Left cardiac atrium (tissue), 4 donors: ENCODE measurements at regions not wholly inside any gene's neighbourhood (a gene's known extent, or its start where the extent isn't known, plus 50 kb on each side); places are given as distances from the start of the nearest gene placed in this dataset.

Experiments used
- ATAC-seq, 2 donors: fragments of 200-7000 bp; cut with Tn5 transposase; one replicate each; pipeline ENCODE4 v1.9.1; 2020; ENCODE audit warnings: mild to moderate bottlenecking in 2 of 2, moderate library complexity in 2 of 2
- DNase-seq: peaks from one replicate; pipeline ENCODE4 v3.0.0-alpha.2; 2020
- intact Hi-C, 2 donors: fragments of 100-400 bp; cut with DNase I; formaldehyde crosslinking; loops; one replicate each; pipeline versions ENCODE4 v1.14.1 to v1.15.1; 2022 to 2023
- donor health status: DM: no; HTN: yes; CAD: no.
- donor health status: DM: no; HTN: yes; CAD: no; lungs with severe emphysema.
- donor health status: DM: yes; HTN: yes; CAD: no.
- donor health status: Dilated cardiomyopathy.

DNA sequence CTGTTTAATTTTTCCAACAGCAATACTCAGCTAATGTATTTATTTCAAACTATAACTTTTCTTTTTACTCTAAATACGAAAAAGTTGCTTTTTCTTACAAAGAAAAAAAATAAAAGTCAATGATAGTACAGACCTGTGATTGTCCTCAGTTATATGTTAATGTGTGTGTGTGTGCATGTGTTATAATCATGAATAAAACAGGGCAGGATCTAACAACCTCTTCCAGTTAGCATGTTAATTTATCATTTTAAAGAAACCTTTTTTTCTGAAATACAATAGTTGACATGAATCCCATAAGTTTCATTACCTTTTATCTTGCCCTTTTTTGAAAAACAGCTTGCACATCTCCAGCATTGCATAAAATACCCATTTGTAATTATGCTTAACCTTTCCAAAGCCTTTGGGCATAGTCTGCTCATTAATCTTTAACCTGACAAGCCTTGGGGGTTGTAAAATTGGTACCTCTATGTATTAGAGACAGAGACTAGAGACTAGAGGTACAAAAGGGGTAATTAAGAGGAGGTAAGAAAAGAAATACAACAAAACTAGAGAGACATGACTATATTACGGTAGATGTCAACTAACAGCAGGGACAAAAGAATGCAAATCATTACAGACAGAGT lies 828.1 kb downstream of the OLFM4 start:
- intact Hi-C loops = no loop called here
- DNase-seq (no peak), ATAC-seq (no peak)

DNA sequence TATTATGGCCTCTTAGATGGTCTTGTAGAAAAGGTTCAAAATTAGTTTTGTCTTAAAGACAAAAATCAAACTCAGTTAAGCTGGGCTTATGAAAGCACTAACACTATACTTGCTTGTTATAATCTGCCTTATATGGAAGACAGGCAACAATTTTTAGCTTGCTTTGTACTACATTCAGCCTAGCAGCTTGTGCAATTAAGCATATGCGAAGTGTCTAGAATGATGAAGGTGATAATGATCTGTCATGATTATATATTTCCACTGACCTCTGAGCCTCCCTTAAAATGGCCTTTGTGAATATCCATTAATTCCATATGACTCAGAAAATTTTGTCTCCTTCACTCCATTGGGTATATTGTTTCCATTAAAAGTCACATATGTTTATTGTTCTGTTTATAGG lies 834.9 kb downstream of the OLFM4 start:
- DNase-seq = no peak
- intact Hi-C loops = no loop called here
- no peak for ATAC-seq

DNA sequence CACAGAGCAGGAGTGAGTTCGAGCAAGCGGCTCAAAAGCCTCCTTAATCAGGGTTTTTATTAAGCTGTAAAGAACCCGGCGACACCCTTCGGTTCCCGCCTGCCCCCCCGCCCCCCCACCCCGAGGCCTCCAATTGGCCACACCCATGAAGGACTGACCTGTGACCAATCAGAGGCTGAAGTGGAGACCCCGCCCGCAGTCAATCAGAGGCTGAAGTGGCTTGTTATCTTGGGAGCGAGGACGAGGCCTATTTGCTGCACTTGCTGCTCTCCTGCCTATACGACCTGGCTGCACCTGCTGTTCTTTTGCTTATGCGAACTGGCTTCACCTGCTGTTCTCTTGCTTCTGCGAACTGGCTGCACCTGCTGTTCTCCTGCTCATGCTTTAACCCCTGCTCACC lies 844.9 kb downstream of the OLFM4 start:
- ATAC-seq = no peak
- DNase-seq = no peak
- intact Hi-C loops = no loop called here

DNA sequence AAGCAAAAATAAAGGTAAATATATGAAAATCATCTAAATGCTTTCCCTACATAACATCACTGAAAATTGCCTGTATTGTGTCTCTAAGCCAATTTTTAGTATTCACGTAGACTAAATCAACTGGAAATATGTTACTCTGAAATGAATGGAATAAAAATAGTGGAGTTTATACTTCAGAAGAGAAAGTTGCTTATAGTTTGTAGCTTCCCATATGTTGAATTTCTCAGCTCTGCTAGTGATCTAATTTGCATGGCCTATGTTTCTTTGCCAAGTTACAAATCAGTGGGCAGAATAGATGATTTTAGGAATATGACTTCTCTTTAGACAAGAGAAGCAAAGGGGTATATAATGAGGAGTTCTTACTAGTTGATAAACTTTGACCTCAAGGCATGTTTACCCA lies 850.2 kb downstream of the OLFM4 start:
- ATAC-seq = no peak
- DNase-seq = no peak
- intact Hi-C loops = no loop called here

DNA sequence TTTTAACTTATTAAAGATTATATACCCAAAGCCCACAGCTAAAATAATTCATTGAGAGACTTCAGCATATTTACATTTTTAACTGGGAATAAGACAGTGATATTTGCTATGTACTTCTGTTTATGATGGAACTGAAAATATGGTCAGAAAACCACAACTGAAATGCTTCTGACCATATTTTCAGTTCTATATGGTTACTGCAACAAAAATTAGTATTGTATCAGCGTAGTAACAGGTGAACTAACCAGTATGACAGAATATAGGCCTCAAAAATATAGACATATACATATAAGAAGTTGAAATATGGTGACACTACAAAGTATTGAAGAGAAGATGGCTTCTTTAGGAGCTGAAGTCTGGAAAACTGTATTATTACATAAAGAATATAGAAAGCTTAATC lies 857.4 kb downstream of the OLFM4 start:
- DNase-seq (no peak), ATAC-seq (no peak)
- intact Hi-C loops = no loop called here

DNA sequence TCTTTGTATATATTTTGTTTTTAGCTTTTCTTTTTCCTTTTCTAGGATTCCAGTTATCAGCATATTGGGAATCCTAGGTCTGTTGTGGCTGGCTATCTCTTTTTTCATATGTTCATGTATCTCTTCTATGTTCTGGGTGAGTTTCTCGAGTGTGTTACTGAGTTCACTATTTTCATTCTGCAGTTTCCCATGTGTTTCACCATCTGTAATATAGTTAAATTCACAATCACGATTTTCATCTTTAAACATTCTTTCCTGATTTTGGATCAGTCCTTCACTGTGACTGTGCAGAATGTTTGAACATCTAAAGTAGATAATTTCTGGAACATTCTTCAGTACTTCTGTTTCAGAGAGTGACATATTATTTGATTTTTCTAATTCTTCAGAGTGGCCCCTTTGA lies 862.1 kb downstream of the OLFM4 start:
- intact Hi-C loops = no loop called here
- DNase-seq (no peak), ATAC-seq (no peak)

DNA sequence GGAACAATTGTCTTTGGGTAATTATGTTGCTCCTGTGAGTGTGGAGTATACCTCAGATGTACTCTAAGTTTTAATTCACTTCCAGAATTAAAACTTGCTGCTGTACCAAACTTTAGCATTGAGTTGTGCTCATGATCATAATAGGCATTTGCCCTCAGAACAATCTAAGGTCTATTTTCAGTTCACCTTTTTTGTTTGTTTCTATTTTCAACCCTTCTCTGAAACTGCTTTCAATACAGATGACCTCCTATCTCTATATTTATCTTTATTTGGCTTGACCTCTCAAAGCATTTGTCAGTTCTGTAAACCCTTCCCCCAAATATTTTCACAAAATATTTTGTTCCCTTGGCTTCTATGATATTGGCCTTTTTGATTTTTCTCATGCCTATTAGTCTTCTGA lies 873.0 kb downstream of the OLFM4 start:
- intact Hi-C loops = no loop called here
- ATAC-seq (no peak), DNase-seq (no peak)

DNA sequence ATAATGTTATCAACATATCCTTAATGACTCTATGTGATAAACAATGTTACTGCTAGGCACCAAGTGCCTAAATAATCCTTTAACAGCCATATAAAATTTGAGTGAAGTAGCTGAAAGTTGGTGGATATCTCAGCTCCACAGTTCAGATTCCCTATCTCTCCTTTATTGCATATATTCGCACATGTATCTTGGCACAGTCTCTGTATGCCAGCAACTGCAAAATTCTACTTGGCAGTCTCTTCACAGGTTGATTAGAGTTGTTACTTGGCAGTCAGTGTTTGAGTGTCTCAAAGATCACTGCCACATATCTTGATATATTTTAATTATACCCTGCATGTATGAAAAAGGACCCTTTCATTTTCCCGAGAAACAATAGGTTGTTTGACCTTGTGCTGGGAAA lies 879.3 kb downstream of the OLFM4 start:
- DNase-seq = no peak
- intact Hi-C loops = no loop called here
- ATAC-seq = no peak

DNA sequence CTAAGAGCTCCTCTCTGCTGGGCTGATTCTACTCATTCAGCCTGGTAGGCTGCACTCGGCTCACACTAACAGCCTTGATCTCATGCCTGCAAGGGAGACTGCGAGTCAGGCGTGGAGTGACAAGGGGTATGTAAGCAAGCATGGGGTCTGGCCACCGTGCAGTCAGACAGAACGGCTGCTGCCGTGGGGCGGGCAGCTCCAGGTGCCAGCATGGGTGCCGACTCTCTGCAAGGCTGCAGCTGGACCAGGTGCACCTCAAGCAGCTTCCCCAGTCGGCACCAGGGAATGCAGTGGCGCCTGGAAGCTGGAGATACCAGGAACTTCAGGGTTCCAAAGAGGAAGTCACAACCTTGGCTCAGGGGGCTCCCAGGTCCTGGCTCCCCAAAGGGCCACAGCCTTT lies 892.3 kb downstream of the OLFM4 start:
- no peak for ATAC-seq
- no peak for DNase-seq
- intact Hi-C loops = no loop called here

DNA sequence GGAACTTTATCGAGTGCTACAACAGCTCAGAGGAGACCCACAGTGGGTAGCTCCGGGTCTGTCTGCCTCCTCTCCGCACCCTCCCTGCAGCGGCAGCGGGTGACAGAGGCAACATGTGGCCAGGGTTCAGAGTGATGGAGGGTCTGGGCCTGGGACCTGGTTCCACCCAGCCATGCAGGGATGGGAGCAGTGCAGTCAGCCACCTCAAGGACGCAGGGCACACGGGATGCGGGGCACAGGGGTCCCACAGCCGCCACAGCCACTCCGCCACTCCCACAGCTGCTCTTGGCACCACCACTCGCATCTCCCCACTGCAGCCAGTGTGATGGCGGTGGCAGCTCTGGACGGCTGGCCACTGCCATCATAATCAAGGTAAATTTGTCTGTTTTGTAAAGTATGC lies 892.9 kb downstream of the OLFM4 start:
- intact Hi-C loops = no loop called here
- DNase-seq = no peak
- no peak for ATAC-seq

DNA sequence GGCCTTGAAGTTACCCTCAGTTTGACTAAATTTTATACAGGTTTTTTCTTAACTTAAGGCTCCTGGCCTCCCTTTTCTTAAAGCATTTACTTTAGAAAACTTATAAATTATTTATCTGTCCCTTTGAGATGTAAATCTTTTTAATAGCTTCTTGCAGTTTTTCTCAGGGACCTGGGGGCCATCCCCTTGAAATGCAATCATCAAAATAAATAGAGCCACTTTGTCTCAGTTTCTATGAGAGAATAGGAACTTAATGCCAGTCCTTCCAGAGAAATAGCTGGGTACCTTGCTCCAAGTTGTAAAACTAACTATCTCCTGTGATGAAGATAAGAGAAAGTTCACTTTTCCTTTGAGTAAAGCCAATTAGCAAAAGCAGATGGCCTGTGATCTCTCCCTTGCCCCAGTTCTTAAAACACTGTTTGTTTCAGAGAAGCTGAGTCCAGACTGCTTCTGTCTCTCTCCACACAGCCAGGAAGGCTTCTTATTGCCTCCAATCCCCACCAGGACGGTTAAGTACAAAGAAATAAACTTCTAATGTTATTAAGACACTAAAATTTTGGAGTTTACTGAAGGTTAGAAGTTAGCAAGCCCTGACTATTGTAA lies 913.1 kb downstream of the OLFM4 start:
- intact Hi-C loops = no loop called here
- no peak for DNase-seq
- no peak for ATAC-seq

DNA sequence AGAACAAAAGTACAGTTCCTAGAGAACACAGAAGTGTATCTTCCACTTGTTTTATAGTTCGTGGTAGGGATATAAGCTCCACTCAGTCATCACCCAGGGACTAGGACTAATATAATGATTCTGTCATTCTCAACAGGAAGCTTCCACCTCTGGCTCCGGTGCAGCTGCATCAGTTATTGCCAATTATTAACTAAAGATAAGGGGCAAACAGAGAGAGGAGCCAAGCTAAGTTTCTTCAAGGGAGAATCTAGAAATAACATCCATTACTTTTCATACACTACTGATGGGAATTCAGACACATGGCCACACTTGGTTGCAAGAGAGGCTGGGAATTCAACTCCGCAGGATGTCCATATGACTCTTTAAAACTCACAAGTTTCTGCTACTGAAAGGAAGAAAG lies 917.9 kb downstream of the OLFM4 start:
- no peak for ATAC-seq
- intact Hi-C loops = no loop called here
- DNase-seq = no peak

DNA sequence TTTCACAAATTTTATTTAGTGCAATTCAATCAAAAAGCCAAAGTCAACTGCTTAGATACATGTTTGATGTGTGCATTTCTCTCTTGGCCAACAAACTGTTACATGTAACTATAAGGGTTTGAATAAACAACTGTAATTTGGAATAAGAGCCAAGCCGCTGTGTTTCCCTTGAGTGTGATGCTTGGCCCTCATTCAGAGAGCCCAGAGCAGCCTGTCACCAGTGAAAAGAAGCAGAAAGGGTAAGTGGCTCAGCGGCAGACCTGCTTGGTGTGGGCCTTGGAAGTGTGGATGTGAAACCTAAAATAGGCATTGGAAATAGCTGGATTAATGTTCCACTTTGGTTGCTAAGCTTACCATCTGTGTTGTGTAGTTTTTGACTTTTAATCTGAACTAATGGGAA lies 924.6 kb downstream of the OLFM4 start:
- ATAC-seq (no peak), DNase-seq (no peak)
- intact Hi-C loops = no loop called here
